GM21786 (cell line): ENCODE measurements at regions not wholly inside any gene's neighbourhood (a gene's known extent, or its start where the extent isn't known, plus 50 kb on each side); places are given as distances from the start of the nearest gene placed in this dataset.
"Not testable (repeated sequence)": the region's sequence is repeated elsewhere in the genome, so short reads cannot be mapped to it uniquely, and the experiment has no call there.

Source experiments
- ATAC-seq: cut with Tn5 transposase; IDR thresholded peaks from one replicate; pipeline ENCODE4 v1.9.1; 2021; ENCODE audit not compliant: unreplicated experiment

GRCh38 chr18:10138719-10139118, 224.9 kb downstream of the VAPA start:
- ATAC-seq: no peak

- no peak for ATAC-seq
These were observed 226.1 kb downstream of the VAPA start for GRCh38 chr18:10139783-10140410.

GRCh38 chr18:10140461-10141282, 226.9 kb downstream of the VAPA start:
- ATAC-seq: no peak

- ATAC-seq: no peak
These were observed 227.7 kb downstream of the VAPA start for GRCh38 chr18:10141559-10141958.

GRCh38 chr18:10142056-10142455, 228.2 kb downstream of the VAPA start:
- ATAC-seq: no peak

GRCh38 chr18:10142496-10143160, 228.8 kb downstream of the VAPA start:
- no peak for ATAC-seq

- no peak for ATAC-seq
These were observed 229.8 kb downstream of the VAPA start for GRCh38 chr18:10143596-10143995.

- no peak for ATAC-seq
These were observed 231.7 kb downstream of the VAPA start for GRCh38 chr18:10145546-10145945.

GRCh38 chr18:10147226-10147625, 233.4 kb downstream of the VAPA start:
- no peak for ATAC-seq

GRCh38 chr18:10147752-10148151, 233.9 kb downstream of the VAPA start:
- ATAC-seq: no peak

- ATAC-seq: no peak
These were observed 234.5 kb downstream of the VAPA start for GRCh38 chr18:10148189-10148929.

GRCh38 chr18:10149768-10150556, 236.1 kb downstream of the VAPA start:
- no peak for ATAC-seq

- ATAC-seq: not testable (repeated sequence)
These were observed 236.8 kb downstream of the VAPA start for GRCh38 chr18:10150576-10150975.

- no peak for ATAC-seq
These were observed 238.7 kb downstream of the VAPA start for GRCh38 chr18:10152475-10152874.

GRCh38 chr18:10153924-10154752, 240.3 kb downstream of the VAPA start:
- no peak for ATAC-seq

GRCh38 chr18:10157706-10158105, 243.9 kb downstream of the VAPA start:
- ATAC-seq: no peak

- ATAC-seq: no peak
These were observed 246.4 kb downstream of the VAPA start for GRCh38 chr18:10160251-10160650.

GRCh38 chr18:10161315-10161714, 247.5 kb downstream of the VAPA start:
- no peak for ATAC-seq

GRCh38 chr18:10162340-10162739, 248.5 kb downstream of the VAPA start:
- ATAC-seq: no peak
